ENCODE measurements at regions not wholly inside any gene's neighbourhood (a gene's known extent, or its start where the extent isn't known, plus 50 kb on each side); places are given as distances from the start of the nearest gene placed in this dataset.

GRCh38 chr5:2920312-2920711 is 168.8 kb upstream of the IRX2 start:
- TF ChIP-seq POLR2AphosphoS5 (IDR thresholded peaks at IDR 0.05; ENCODE audit: low read depth, low read length) (no peak), TAF1 (IDR thresholded peaks at IDR 0.05; ENCODE audit: low read depth, low read length) (no peak), CEBPB (IDR thresholded peaks at IDR 0.05; ENCODE audit: low read depth, low read length) (no peak), RXRA (IDR thresholded peaks at IDR 0.05; ENCODE audit: insufficient read depth, low read depth, low read length) (no peak), EZH2 (IDR thresholded peaks at IDR 0.05; ENCODE audit: low read depth, low read length, severe bottlenecking) (no peak), ATF2 (IDR thresholded peaks at IDR 0.05; ENCODE audit: low read length) (no peak), JUN (IDR thresholded peaks at IDR 0.05; ENCODE audit: low read depth, low read length) (no peak), HDAC2 (IDR thresholded peaks at IDR 0.05; ENCODE audit: borderline replicate concordance in 1 of 2, low read depth in 2 of 2, low read length in 2 of 2) (no peak), EGR1 (IDR thresholded peaks at IDR 0.05; ENCODE audit: borderline replicate concordance, low read depth, low read length) (no peak), NRF1 (IDR thresholded peaks at IDR 0.05; ENCODE audit: low read depth, low read length) (no peak), GABPA (IDR thresholded peaks at IDR 0.05; ENCODE audit: borderline replicate concordance, insufficient read depth, low read length) (no peak), USF2 (IDR thresholded peaks at IDR 0.05; ENCODE audit: low read length) (no peak), CTCF (IDR thresholded peaks at IDR 0.05; ENCODE audit: control extremely low read depth in 1 of 3, insufficient read depth in 1 of 3, low read depth in 1 of 3, low read length in 3 of 3) (no peak)
